NCI-H774 (cell line): ENCODE measurements at regions not wholly inside any gene's neighbourhood (a gene's known extent, or its start where the extent isn't known, plus 50 kb on each side); places are given as distances from the start of the nearest gene placed in this dataset.
"Not testable (repeated sequence)": the region's sequence is repeated elsewhere in the genome, so short reads cannot be mapped to it uniquely, and the experiment has no call there.

ENCODE experiments used
- DNase-seq: peaks from one replicate; lab custom pipeline; 2025; lab: John Stamatoyannopoulos, UW

DNA sequence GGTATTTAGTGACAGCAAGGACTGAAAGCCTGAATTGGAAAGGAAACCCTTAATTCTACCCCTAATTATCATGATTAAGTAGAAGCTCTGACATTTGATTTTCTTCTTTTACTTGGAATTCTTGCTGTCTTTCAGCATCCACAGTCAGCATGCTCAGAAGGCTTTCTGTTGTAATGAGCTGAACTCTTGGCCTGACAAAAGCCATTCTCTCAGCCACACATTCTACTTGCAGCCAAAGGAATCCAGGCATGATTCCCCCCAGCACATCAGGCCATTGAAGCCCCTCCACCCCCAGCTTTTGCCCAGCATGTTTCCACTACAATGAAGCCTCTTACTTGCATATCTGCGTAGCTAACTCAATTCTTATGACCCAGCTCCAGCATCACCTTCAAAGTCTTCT lies 94.3 kb upstream of the FRMD4A start:
- DNase-seq, result no peak

DNA sequence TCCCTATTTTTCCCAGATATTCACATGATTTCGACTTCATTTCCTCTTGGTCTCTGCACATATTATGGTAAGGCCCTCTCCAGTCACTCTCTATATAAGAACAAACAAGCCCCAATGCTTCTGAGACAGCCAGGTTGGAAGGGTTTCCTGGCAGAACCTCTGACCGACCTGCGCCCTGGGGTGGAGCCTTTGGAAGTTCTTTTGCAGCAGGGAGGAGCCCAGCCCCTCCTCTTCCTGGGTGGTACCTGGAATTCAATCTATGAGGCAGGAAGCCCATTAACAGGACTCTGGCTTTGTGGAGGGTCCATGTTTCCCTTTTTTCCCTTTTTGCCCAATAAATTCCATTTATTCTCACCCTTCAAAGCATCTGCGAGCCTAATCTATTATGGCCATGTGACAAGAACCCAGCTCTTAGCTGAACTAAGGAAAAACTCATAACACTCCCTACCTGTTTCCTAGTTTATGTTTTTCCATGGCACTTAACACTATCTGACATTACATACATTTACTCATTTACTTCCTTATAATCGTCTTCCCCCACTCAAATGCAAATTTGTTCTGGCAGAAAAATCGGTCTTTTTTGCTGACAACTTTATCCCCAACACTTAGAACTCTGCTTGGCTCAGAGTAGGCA lies 92.5 kb upstream of the FRMD4A start:
- DNase-seq, result no peak

- DNase-seq, result no peak
Observed at GRCh38 chr10:14422431-14422830, 91.7 kb upstream of the FRMD4A start.

- no peak for DNase-seq
Observed at GRCh38 chr10:14421941-14422340, 91.2 kb upstream of the FRMD4A start.

DNA sequence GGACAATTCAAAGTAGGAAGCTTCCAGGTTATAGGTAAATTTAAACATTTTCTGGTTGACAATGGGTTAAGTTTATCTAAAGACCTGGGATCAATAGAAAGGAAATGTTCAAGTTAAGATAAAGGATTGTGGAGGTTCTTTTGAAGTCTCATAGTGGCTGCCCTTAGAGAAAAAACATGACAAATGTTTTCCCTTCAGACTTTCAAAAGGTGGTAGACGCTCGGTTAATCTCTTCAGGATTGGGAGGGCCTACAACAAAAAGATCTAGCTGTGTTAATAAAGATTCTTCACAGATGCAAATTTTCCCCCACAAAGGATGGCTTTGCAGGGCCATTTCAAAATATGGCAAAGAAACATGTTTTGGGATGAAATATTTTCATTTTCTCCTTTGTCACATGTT lies 86.6 kb upstream of the FRMD4A start:
- DNase-seq, result not testable (repeated sequence)

GRCh38 chr10:14416308-14416700 lies 85.6 kb upstream of the FRMD4A start:
- DNase-seq, result no peak

- DNase-seq, result no peak
Observed at GRCh38 chr10:14415676-14416307, 85.1 kb upstream of the FRMD4A start.

DNA sequence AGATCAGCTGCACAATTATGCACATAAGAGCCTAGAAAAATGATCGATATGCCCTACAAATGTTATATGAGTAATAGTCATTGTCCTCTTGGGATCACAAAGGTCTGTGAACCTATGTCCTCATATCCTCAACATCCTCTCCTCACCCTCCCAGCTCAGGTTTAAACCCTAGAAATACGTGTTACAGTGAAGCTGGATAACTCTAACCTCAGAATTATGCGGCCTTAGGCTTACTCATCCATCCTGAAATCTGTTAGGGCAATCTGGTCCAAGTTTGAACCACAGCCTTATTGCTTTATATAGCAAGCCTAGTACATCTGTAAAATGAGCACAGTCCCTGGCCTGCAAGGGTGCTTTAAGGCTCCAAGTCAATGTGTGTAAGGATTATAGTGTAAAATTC lies 84.2 kb upstream of the FRMD4A start:
- no peak for DNase-seq

GRCh38 chr10:14413523-14413922 lies 82.8 kb upstream of the FRMD4A start:
- no peak for DNase-seq

- DNase-seq, result no peak
Observed at GRCh38 chr10:14412624-14413023, 81.9 kb upstream of the FRMD4A start.

- DNase-seq, result no peak
Observed at GRCh38 chr10:14409856-14410458, 79.2 kb upstream of the FRMD4A start.

DNA sequence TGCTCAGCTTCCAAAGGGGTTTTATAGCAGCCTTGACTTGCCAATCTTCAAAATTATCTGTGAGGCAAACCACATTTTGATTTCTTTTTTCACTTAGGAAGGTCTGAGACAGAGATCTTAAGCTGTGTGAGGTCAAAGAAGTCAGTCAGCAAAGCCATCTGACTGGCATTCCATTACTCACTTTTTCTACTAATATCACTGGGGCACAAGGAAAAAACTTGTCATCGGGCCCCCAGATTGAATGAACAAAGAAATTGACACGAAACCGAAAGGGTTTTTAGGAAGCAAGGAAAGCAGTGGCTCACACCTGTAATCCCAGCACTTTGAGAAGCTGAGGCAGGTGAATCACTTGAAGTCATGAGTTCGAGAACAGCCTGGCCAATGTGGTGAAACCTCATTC lies 78.5 kb upstream of the FRMD4A start:
- DNase-seq, result no peak

- DNase-seq, result no peak
Observed at GRCh38 chr10:14408139-14408538, 77.4 kb upstream of the FRMD4A start.

GRCh38 chr10:14407567-14407966 lies 76.8 kb upstream of the FRMD4A start:
- DNase-seq, result no peak

GRCh38 chr10:14405076-14406065 lies 74.6 kb upstream of the FRMD4A start:
- DNase-seq, result no peak

GRCh38 chr10:14403881-14404623 lies 73.3 kb upstream of the FRMD4A start:
- DNase-seq, result no peak

DNA sequence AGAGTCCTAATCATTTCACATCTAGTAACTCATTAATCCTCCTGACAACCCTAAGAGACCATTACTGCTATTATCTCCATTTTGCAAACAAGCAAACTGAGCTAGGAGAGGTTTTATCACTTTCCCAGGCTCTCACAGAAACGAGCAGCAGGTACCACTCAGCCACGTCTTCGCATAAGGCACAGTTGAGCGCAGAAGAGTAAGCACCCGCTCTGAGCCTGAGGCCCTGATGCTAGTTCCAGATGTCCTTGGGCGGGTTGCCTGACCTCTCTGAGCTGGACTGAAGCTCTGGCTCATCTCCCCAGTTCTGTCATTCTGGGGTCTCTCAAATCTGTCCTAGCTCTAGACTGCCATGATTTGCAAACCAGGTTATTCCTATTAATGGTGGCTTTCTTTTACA lies 72.6 kb upstream of the FRMD4A start:
- no peak for DNase-seq

GRCh38 chr10:14399641-14400040 lies 68.9 kb upstream of the FRMD4A start:
- no peak for DNase-seq

DNA sequence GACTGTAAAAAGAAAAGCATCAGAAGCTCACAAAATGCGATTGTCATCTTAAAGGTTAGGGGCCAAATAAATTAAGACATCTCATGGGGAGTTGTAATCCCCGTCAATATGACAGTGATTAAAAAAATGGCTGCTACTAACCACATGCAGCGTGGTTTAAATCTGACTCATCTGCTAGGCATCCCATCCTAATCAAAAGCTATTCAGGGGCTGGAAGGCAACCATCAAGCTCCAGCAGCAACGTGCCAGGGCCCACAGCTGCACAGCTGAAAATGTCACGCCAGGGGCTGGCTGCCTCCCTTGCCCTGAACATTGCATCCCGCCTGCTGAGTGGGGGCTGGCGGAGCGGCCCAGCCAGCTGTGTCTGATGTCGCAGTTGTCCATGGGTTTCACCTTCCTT lies 66.3 kb upstream of the FRMD4A start:
- DNase-seq, result no peak

DNA sequence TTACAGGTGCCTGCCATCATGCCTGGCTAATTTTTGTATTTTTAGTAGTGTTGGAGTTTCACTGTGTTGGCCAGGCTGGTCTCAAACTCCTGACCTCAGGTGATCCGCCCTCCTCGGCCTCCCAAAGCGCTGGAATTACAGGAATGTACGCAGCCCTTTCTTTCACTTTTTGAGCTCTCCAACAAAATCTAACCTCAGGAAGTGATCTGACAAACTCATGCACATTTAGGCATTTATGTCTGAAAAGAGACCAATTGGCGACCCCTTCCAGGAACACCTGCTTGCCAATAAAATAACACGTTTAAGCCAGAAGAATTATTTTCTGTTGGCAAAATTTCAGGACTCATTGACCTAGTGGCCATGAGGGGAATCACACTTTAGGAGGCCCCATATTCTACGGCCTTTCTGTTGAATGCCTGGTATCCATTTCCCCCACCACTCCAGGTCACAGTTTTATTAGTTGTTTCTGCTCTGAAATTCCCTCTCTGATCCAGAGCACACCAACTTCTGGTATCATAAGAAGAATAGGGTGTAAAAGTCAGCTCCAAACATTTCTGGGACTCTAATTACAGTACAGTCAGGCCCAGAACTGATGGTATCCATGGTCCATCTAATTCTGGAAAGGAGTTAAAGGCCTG lies 65.8 kb upstream of the FRMD4A start:
- no peak for DNase-seq

GRCh38 chr10:14394179-14394578 lies 63.5 kb upstream of the FRMD4A start:
- no peak for DNase-seq
